Neuronal stem cell (in vitro differentiated cells): ENCODE measurements at regions not wholly inside any gene's neighbourhood (a gene's known extent, or its start where the extent isn't known, plus 50 kb on each side); places are given as distances from the start of the nearest gene placed in this dataset.

Experiments
- DNase-seq: peaks from one replicate; pipeline ENCODE4 v3.0.0-alpha.2; 2013; ENCODE audit warnings: low spot score
- H2AFZ ChIP-seq: one replicate; pipeline ENCODE4 v1.6.1; 2013; ENCODE audit warnings: mild to moderate bottlenecking, low read length, inconsistent platforms
- H2AK5ac ChIP-seq: 2 replicates; pipeline ENCODE4 v1.6.1; 2013; ENCODE audit warnings: low read depth, mild to moderate bottlenecking, inconsistent platforms, low read length, moderate library complexity, mixed read lengths
- H2BK120ac ChIP-seq: 2 replicates; pipeline ENCODE4 v1.6.1; 2013; ENCODE audit warnings: low read depth, mild to moderate bottlenecking, inconsistent platforms, low read length, moderate library complexity, mixed read lengths
- H2BK12ac ChIP-seq: one replicate; pipeline ENCODE4 v1.6.1; 2013; ENCODE audit warnings: low read length, inconsistent platforms
- H2BK15ac ChIP-seq: 2 replicates; pipeline ENCODE4 v1.6.1; 2013; ENCODE audit warnings: mild to moderate bottlenecking, low read length, inconsistent platforms, mixed read lengths
- H2BK5ac ChIP-seq: one replicate; pipeline ENCODE4 v1.6.1; 2013; ENCODE audit warnings: inconsistent platforms, mild to moderate bottlenecking, low read length, moderate library complexity
- H3K14ac ChIP-seq: one replicate; pipeline ENCODE4 v1.6.1; 2013; ENCODE audit warnings: low read length, inconsistent platforms
- H3K18ac ChIP-seq: 2 replicates; pipeline ENCODE4 v1.6.1; 2013; ENCODE audit warnings: low read length, inconsistent platforms
- H3K23ac ChIP-seq: 2 replicates; pipeline ENCODE4 v1.6.1; 2013; ENCODE audit warnings: low read depth, mild to moderate bottlenecking, mixed read lengths, low read length, inconsistent platforms; ENCODE audit not compliant: poor library complexity
- H3K27ac ChIP-seq: replicated peaks from 3 replicates; pipeline ENCODE4 v1.5.1; 2013; ENCODE audit warnings: low read length, inconsistent platforms
- H3K27me3 ChIP-seq, 3 experiments: 2 replicates each; pipeline ENCODE4 v1.6.1; 2013; ENCODE audit warnings: low read length in 3 of 3, mild to moderate bottlenecking in 2 of 3, inconsistent platforms in 1 of 3, low read depth in 1 of 3, mixed read lengths in 1 of 3, moderate library complexity in 1 of 3; ENCODE audit not compliant: control insufficient read depth in 3 of 3, insufficient read depth in 3 of 3
- H3K36me3 ChIP-seq, 2 donors: replicated peaks in 1 of 2; 2 replicates each; pipeline ENCODE4 v1.6.1; 2013; ENCODE audit warnings: low read length in 2 of 2; ENCODE audit not compliant: control insufficient read depth in 2 of 2, insufficient read depth in 2 of 2
- H3K4ac ChIP-seq: 2 replicates; pipeline ENCODE4 v1.6.1; 2013; ENCODE audit warnings: inconsistent platforms, mild to moderate bottlenecking, low read length, moderate library complexity
- H3K4me1 ChIP-seq, 2 donors: 1 replicate in 1 of 2; 2 replicates in 1 of 2; pipeline ENCODE4 v1.6.1; 2013; ENCODE audit warnings: low read length in 2 of 2, low read depth in 1 of 2; ENCODE audit not compliant: control insufficient read depth in 2 of 2, insufficient read depth in 1 of 2
- H3K4me2 ChIP-seq: one replicate; pipeline ENCODE4 v1.6.1; 2013; ENCODE audit warnings: mild to moderate bottlenecking, low read length, inconsistent platforms; ENCODE audit not compliant: insufficient read depth, poor library complexity, severe bottlenecking
- H3K4me3 ChIP-seq, 2 donors: 2 replicates each; pipeline ENCODE4 v1.5.1; 2013; ENCODE audit warnings: low read length in 2 of 2, mild to moderate bottlenecking in 2 of 2, inconsistent platforms in 1 of 2, moderate library complexity in 1 of 2
- H3K79me1 ChIP-seq: one replicate; pipeline ENCODE4 v1.6.1; 2013; ENCODE audit warnings: low read depth, mild to moderate bottlenecking, inconsistent platforms, low read length, moderate library complexity
- H3K9ac ChIP-seq: one replicate; pipeline ENCODE4 v1.6.1; 2013; ENCODE audit warnings: mild to moderate bottlenecking, low read depth, low read length, inconsistent platforms; ENCODE audit not compliant: poor library complexity
- H3K9me3 ChIP-seq, 2 donors: replicated peaks in 1 of 2; 2 replicates each; pipeline versions ENCODE3 to v1.6.1; 2013; ENCODE audit warnings: low read length in 2 of 2, mild to moderate bottlenecking in 2 of 2, inconsistent platforms in 1 of 2, low read depth in 1 of 2, mixed read lengths in 1 of 2, moderate library complexity in 1 of 2; ENCODE audit not compliant: control insufficient read depth in 2 of 2, insufficient read depth in 1 of 2
- H4K8ac ChIP-seq: one replicate; pipeline ENCODE4 v1.6.1; 2013; ENCODE audit warnings: low read depth, mild to moderate bottlenecking, inconsistent platforms, low read length, moderate library complexity
- H4K91ac ChIP-seq: one replicate; pipeline ENCODE4 v1.6.1; 2013; ENCODE audit warnings: low read length, low read depth, mild to moderate bottlenecking, inconsistent platforms; ENCODE audit not compliant: poor library complexity
- WGBS, 2 donors: extraction: QIAGEN DNeasy Blood & Tissue Kit; methylation state at CpG; one replicate each; pipeline ENCODE4 v1.1.7; 2013; ENCODE audit warnings: missing lambda C conversion rate in 2 of 2, mixed read lengths in 1 of 2; ENCODE audit not compliant: insufficient read length in 2 of 2, insufficient replicate concordance in 1 of 2; ENCODE audit errors: extremely low coverage in 2 of 2; 5-methylcytosine and 5-hydroxymethylcytosine counted together

GRCh38 chr14:103250181-103250580, 83.9 kb upstream of the EIF5 start:
- H3K9ac ChIP-seq = no peak overlapping the region
- no peak overlapping the region for H3K27ac ChIP-seq
- H3K4me1 ChIP-seq = no peaks in the 10 kb centered on the region
- no peak for DNase-seq
- WGBS, 2 donors = no CpG with 5 or more reads among the region's 6 CpGs
- H2BK5ac ChIP-seq = no peak overlapping the region
- H2BK120ac ChIP-seq = no peak overlapping the region
- no peak overlapping the region for H4K91ac ChIP-seq
- no peak overlapping the region for H2BK12ac ChIP-seq
- no peak overlapping the region for H4K8ac ChIP-seq
- H3K4ac ChIP-seq = no peak overlapping the region
- no peak overlapping the region for H3K4me3 ChIP-seq
- H2AK5ac ChIP-seq = no peak overlapping the region
- H3K36me3 ChIP-seq = no peaks in the 10 kb centered on the region
- H3K18ac ChIP-seq = no peak overlapping the region
- H3K79me1 ChIP-seq = no peaks in the 10 kb centered on the region
- no peaks in the 10 kb centered on the region for H3K27me3 ChIP-seq
- H2BK15ac ChIP-seq = no peak overlapping the region
- H3K4me2 ChIP-seq = no peak overlapping the region
- H2AFZ ChIP-seq = no peak overlapping the region
- no peak overlapping the region for H3K23ac ChIP-seq
- H3K9me3 ChIP-seq = peaks cover 0 to 2% of the 10 kb centered on the region in 2 donors
- no peak overlapping the region for H3K14ac ChIP-seq

- Histone ChIP-seq H3K79me1 (no peaks in the 10 kb centered on the region), H2AK5ac (no peak overlapping the region), H3K18ac (no peak overlapping the region), H2AFZ (no peak overlapping the region), H3K27ac (no peak overlapping the region), H3K4ac (no peak overlapping the region), H3K36me3 (no peaks in the 10 kb centered on the region), H2BK12ac (no peak overlapping the region), H3K4me1 (no peaks in the 10 kb centered on the region), H3K27me3 (no peaks in the 10 kb centered on the region), H4K8ac (no peak overlapping the region), H4K91ac (no peak overlapping the region), H3K4me3 (no peak overlapping the region), H3K9me3 (peaks cover 0 to 2% of the 10 kb centered on the region in 2 donors), H3K4me2 (no peak overlapping the region), H2BK15ac (no peak overlapping the region), H2BK5ac (no peak overlapping the region), H2BK120ac (no peak overlapping the region), H3K23ac (no peak overlapping the region), H3K14ac (no peak overlapping the region), H3K9ac (no peak overlapping the region)
- no peak for DNase-seq
- no CpG with 5 or more reads among the region's 3 CpGs for WGBS, 2 donors
Measured at GRCh38 chr14:103250874-103251273, 83.2 kb upstream of the EIF5 start.

GRCh38 chr14:103255555-103255954, 78.5 kb upstream of the EIF5 start:
- Histone ChIP-seq H3K4me1 (no peaks in the 10 kb centered on the region), H4K8ac (no peak overlapping the region), H2BK5ac (no peak overlapping the region), H2BK15ac (no peak overlapping the region), H3K9ac (no peak overlapping the region), H3K23ac (no peak overlapping the region), H3K4me3 (no peak overlapping the region), H3K79me1 (no peaks in the 10 kb centered on the region), H3K36me3 (no peaks in the 10 kb centered on the region), H3K18ac (no peak overlapping the region), H3K4ac (no peak overlapping the region), H3K27ac (no peak overlapping the region), H2BK120ac (no peak overlapping the region), H3K14ac (no peak overlapping the region), H4K91ac (no peak overlapping the region), H3K4me2 (no peak overlapping the region), H3K27me3 (peaks cover 0 to 7% (median 0%) of the 10 kb centered on the region in 3 experiments), H2AK5ac (no peak overlapping the region), H2AFZ (no peak overlapping the region), H3K9me3 (peaks cover 0 to 5% of the 10 kb centered on the region in 2 donors), H2BK12ac (no peak overlapping the region)
- WGBS, 2 donors = no CpG with 5 or more reads among the region's 4 CpGs
- DNase-seq = no peak

GRCh38 chr14:103256406-103256805, 77.6 kb upstream of the EIF5 start:
- H2BK5ac ChIP-seq = no peak overlapping the region
- H3K36me3 ChIP-seq = no peaks in the 10 kb centered on the region

More at GRCh38 chr14:103256406-103256805, 77.6 kb upstream of the EIF5 start:
- Histone ChIP-seq H3K4me3 (no peak overlapping the region), H3K9me3 (peaks cover 0 to 5% of the 10 kb centered on the region in 2 donors), H2BK12ac (no peak overlapping the region), H3K18ac (no peak overlapping the region), H4K8ac (no peak overlapping the region), H4K91ac (no peak overlapping the region), H2AK5ac (no peak overlapping the region), H3K4me2 (no peak overlapping the region), H3K23ac (no peak overlapping the region), H3K14ac (no peak overlapping the region), H3K79me1 (no peaks in the 10 kb centered on the region), H3K27me3 (peaks cover 0 to 7% (median 0%) of the 10 kb centered on the region in 3 experiments), H3K4me1 (no peaks in the 10 kb centered on the region), H3K9ac (no peak overlapping the region), H3K27ac (no peak overlapping the region), H3K4ac (no peak overlapping the region), H2BK120ac (no peak overlapping the region), H2BK15ac (no peak overlapping the region), H2AFZ (no peak overlapping the region)
- no CpG with 5 or more reads among the region's 10 CpGs for WGBS, 2 donors
- no peak for DNase-seq
